ENCODE measurements at regions not wholly inside any gene's neighbourhood (a gene's known extent, or its start where the extent isn't known, plus 50 kb on each side); places are given as distances from the start of the nearest gene placed in this dataset.

DNA sequence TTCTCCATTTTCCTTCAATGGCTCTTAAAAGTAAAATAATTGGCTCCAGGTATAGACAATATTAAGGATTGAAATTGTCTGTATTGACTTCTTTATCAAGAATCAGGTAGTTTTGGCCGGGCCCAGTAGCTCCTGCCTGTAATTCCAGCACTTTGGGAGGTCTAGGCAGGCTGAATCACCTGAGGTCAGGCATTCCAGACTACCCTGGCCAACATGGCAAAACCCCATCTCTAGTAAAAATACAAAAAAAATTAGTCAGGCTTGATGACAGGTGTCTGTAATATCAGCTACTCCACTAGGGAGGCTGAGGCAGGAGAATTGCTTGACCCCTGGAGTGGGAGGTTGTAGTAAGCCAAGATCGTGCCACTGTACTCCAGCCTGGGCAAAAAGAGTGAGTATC, 1008.5 kb upstream of the EEF2KMT start:
- intact Hi-C loops (cut with micrococcal nuclease; ENCODE audit: unreplicated experiment), result no loop called here
- no peaks in the 10 kb centered on the region for H4K20me1 ChIP-seq (ENCODE audit: insufficient read depth, low read length)
- H3K4me3 ChIP-seq (ENCODE audit: low read depth, low read length, poor library complexity, severe bottlenecking), result no peak overlapping the region
- H3K9me2 ChIP-seq (ENCODE audit: insufficient read depth, low read length), result no peaks in the 10 kb centered on the region
- H3K9me3 ChIP-seq (ENCODE audit: low read length), result no peaks in the 10 kb centered on the region
- no peaks in the 10 kb centered on the region for H3K36me3 ChIP-seq (ENCODE audit: insufficient read depth, low read length)
- DNase-seq (ENCODE audit: low spot score), result no peak
- TF ChIP-seq, protein P1, sequence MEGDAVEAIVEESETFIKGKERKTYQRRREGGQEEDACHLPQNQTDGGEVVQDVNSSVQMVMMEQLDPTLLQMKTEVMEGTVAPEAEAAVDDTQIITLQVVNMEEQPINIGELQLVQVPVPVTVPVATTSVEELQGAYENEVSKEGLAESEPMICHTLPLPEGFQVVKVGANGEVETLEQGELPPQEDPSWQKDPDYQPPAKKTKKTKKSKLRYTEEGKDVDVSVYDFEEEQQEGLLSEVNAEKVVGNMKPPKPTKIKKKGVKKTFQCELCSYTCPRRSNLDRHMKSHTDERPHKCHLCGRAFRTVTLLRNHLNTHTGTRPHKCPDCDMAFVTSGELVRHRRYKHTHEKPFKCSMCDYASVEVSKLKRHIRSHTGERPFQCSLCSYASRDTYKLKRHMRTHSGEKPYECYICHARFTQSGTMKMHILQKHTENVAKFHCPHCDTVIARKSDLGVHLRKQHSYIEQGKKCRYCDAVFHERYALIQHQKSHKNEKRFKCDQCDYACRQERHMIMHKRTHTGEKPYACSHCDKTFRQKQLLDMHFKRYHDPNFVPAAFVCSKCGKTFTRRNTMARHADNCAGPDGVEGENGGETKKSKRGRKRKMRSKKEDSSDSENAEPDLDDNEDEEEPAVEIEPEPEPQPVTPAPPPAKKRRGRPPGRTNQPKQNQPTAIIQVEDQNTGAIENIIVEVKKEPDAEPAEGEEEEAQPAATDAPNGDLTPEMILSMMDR (conservative IDR thresholded peaks at IDR 0.05; ENCODE audit: low read length), result no peak
- TF ChIP-seq EZH2phosphoT487 (IDR thresholded peaks at IDR 0.05; ENCODE audit: borderline replicate concordance, low read depth, low read length), result no peak
- POLR2A ChIA-PET, result no interaction called here
- H3K27ac ChIP-seq (ENCODE audit: low read depth, low read length, poor library complexity, severe bottlenecking), result no peak overlapping the region
- CTCF ChIA-PET (ENCODE audit: unreplicated experiment), result no interaction called here
- no peak overlapping the region for H2AFZ ChIP-seq (ENCODE audit: low read length)
- no peak overlapping the region for H3K4me2 ChIP-seq (ENCODE audit: low read length)
- H3K79me2 ChIP-seq (ENCODE audit: insufficient read depth, low read depth, low read length), result no peaks in the 10 kb centered on the region
- no TSS peak for BruUV-seq (replicated peaks)
- no peaks in the 10 kb centered on the region for H3K4me1 ChIP-seq (ENCODE audit: insufficient read depth, low read length, poor library complexity, severe bottlenecking)

DNA sequence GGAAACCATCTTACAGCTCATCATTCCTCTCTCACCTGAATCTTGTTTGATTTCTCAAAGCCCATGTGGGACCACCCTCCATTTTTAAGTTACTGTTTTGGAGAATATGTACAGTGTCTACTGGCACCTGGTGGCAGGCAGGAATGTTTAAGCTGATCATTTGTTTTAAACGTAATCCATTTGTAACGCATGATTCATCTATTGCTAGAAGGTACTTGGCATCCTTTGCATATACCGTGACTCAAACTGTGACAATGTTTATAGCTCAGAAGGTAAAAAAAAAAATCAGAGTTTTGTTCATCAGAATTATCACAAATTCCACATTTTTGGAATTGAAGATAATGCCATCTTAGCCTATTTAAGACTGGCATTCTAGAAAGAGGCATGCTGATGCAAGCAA, 1007.5 kb upstream of the EEF2KMT start:
- no peak for DNase-seq (ENCODE audit: low spot score)
- H3K27ac ChIP-seq (ENCODE audit: low read depth, low read length, poor library complexity, severe bottlenecking), result no peak overlapping the region
- no TSS peak for BruUV-seq (replicated peaks)
- intact Hi-C loops (cut with micrococcal nuclease; ENCODE audit: unreplicated experiment), result no loop called here
- ChIA-PET CTCF (ENCODE audit: unreplicated experiment) (no interaction called here), POLR2A (interaction anchor here (0.6 kb wide), 1 partner anchor 1141 kb away, joined by 6 read pairs; no protein-coding TSS in a partner anchor)
- no peak overlapping the region for H3K4me3 ChIP-seq (ENCODE audit: low read depth, low read length, poor library complexity, severe bottlenecking)
- no peak overlapping the region for H2AFZ ChIP-seq (ENCODE audit: low read length)
- H3K79me2 ChIP-seq (ENCODE audit: insufficient read depth, low read depth, low read length), result no peaks in the 10 kb centered on the region
- no peaks in the 10 kb centered on the region for H3K9me3 ChIP-seq (ENCODE audit: low read length)
- H3K4me2 ChIP-seq (ENCODE audit: low read length), result no peak overlapping the region
- no peaks in the 10 kb centered on the region for H3K36me3 ChIP-seq (ENCODE audit: insufficient read depth, low read length)
- H3K9me2 ChIP-seq (ENCODE audit: insufficient read depth, low read length), result no peaks in the 10 kb centered on the region
- no peak for TF ChIP-seq EZH2phosphoT487 (IDR thresholded peaks at IDR 0.05; ENCODE audit: borderline replicate concordance, low read depth, low read length)
- TF ChIP-seq, protein P1 (conservative IDR thresholded peaks at IDR 0.05; ENCODE audit: low read length), result no peak
- H3K4me1 ChIP-seq (ENCODE audit: insufficient read depth, low read length, poor library complexity, severe bottlenecking), result no peaks in the 10 kb centered on the region
- no peaks in the 10 kb centered on the region for H4K20me1 ChIP-seq (ENCODE audit: insufficient read depth, low read length)

DNA sequence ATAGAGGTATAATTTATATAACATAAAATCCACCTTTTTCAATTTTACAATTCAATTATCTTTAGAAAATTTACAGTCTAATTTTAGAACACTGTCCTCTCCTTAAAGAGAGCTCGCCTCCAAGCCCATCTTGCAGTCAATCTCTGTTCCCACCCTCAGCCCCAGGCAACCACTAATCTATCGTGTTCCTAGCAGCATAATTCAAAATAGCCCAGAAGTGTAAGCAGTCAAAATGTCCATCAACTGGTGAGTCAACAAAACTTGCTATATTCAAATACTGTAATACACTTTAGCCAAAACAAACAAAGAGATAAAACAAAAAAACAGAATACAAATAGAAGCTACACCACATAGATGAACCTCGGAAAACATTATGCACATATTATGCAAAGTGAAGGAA, 1006.8 kb upstream of the EEF2KMT start:
- no peak for TF ChIP-seq EZH2phosphoT487 (IDR thresholded peaks at IDR 0.05; ENCODE audit: borderline replicate concordance, low read depth, low read length)
- TF ChIP-seq, protein P1 (conservative IDR thresholded peaks at IDR 0.05; ENCODE audit: low read length), result no peak
- Histone ChIP-seq H3K4me1 (ENCODE audit: insufficient read depth, low read length, poor library complexity, severe bottlenecking) (no peaks in the 10 kb centered on the region), H3K4me3 (ENCODE audit: low read depth, low read length, poor library complexity, severe bottlenecking) (no peak overlapping the region), H3K27ac (ENCODE audit: low read depth, low read length, poor library complexity, severe bottlenecking) (no peak overlapping the region), H2AFZ (ENCODE audit: low read length) (no peak overlapping the region), H3K9me3 (ENCODE audit: low read length) (no peaks in the 10 kb centered on the region), H3K36me3 (ENCODE audit: insufficient read depth, low read length) (no peaks in the 10 kb centered on the region), H3K9me2 (ENCODE audit: insufficient read depth, low read length) (no peaks in the 10 kb centered on the region), H4K20me1 (ENCODE audit: insufficient read depth, low read length) (no peaks in the 10 kb centered on the region), H3K4me2 (ENCODE audit: low read length) (no peak overlapping the region), H3K79me2 (ENCODE audit: insufficient read depth, low read depth, low read length) (no peaks in the 10 kb centered on the region)
- intact Hi-C loops (cut with micrococcal nuclease; ENCODE audit: unreplicated experiment), result no loop called here
- no TSS peak for BruUV-seq (replicated peaks)
- ChIA-PET POLR2A (interaction anchor here (0.6 kb wide), 1 partner anchor 1142 kb away, joined by 6 read pairs; no protein-coding TSS in a partner anchor), CTCF (ENCODE audit: unreplicated experiment) (no interaction called here)
- DNase-seq (ENCODE audit: low spot score), result no peak
